Colonic mucosa (tissue), 4 donors: ENCODE measurements at regions not wholly inside any gene's neighbourhood (a gene's known extent, or its start where the extent isn't known, plus 50 kb on each side); places are given as distances from the start of the nearest gene placed in this dataset.

ENCODE experiments used
- DNase-seq: peaks from one replicate; pipeline ENCODE4 v3.0.0-alpha.2; 2020
- H3K27ac ChIP-seq: fragments of 200-600 bp; one replicate; pipeline ENCODE4 v1.8.0; 2021
- H3K27me3 ChIP-seq: fragments of 200-600 bp; one replicate; pipeline ENCODE4 v1.8.0; 2021
- H3K36me3 ChIP-seq: fragments of 200-600 bp; one replicate; pipeline ENCODE4 v1.8.0; 2021
- H3K4me1 ChIP-seq: fragments of 200-600 bp; one replicate; pipeline ENCODE4 v1.8.0; 2021; ENCODE audit warnings: mild to moderate bottlenecking
- H3K4me3 ChIP-seq: fragments of 200-600 bp; one replicate; pipeline ENCODE4 v1.8.0; 2021
- H3K9ac ChIP-seq, 2 donors: one replicate each; pipeline ENCODE4 v1.7.0; 2013; ENCODE audit warnings: control low read depth in 2 of 2, low read depth in 2 of 2, low read length in 2 of 2
- H3K9me3 ChIP-seq: fragments of 200-600 bp; one replicate; pipeline ENCODE4 v1.8.0; 2021
- CTCF ChIP-seq: fragments of 200-600 bp; IDR thresholded peaks from one replicate; pipeline ENCODE4 v1.8.0; 2022; ENCODE audit warnings: antibody characterized with exemption, mild to moderate bottlenecking
- intact Hi-C: fragments of 100-400 bp; cut with DNase I; formaldehyde crosslinking; loops from one replicate; pipeline ENCODE4 v1.14.1; 2022
- donor health status: healthy.
- donor health status: DM: no; HTN: no; CAD: no.
- donor health status: DM: no; HTN: no; CAD: no.

GRCh38 chr20:56851552-56851951 lies 222.4 kb downstream of the TFAP2C start:
- H3K27me3 ChIP-seq, result no peaks in the 10 kb centered on the region
- no peak for TF ChIP-seq CTCF
- H3K4me1 ChIP-seq, result no peaks in the 10 kb centered on the region
- no peak overlapping the region for H3K27ac ChIP-seq
- H3K9me3 ChIP-seq, result no peaks in the 10 kb centered on the region
- H3K9ac ChIP-seq, result no peak overlapping the region
- intact Hi-C loops, result no loop called here
- no peak for DNase-seq
- no peaks in the 10 kb centered on the region for H3K36me3 ChIP-seq
- H3K4me3 ChIP-seq, result no peak overlapping the region

GRCh38 chr20:56855708-56856107 lies 226.6 kb downstream of the TFAP2C start:
- Histone ChIP-seq H3K4me1 (no peaks in the 10 kb centered on the region), H3K27ac (no peak overlapping the region), H3K36me3 (no peaks in the 10 kb centered on the region), H3K4me3 (no peak overlapping the region), H3K9me3 (no peaks in the 10 kb centered on the region), H3K27me3 (no peaks in the 10 kb centered on the region), H3K9ac (no peak overlapping the region)
- TF ChIP-seq CTCF, result no peak
- no peak for DNase-seq
- intact Hi-C loops, result no loop called here

GRCh38 chr20:56857950-56858349 lies 228.8 kb downstream of the TFAP2C start:
- Histone ChIP-seq H3K27me3 (no peaks in the 10 kb centered on the region), H3K9me3 (no peaks in the 10 kb centered on the region), H3K27ac (no peak overlapping the region), H3K36me3 (no peaks in the 10 kb centered on the region), H3K9ac (no peak overlapping the region), H3K4me3 (no peak overlapping the region), H3K4me1 (no peaks in the 10 kb centered on the region)
- intact Hi-C loops, result no loop called here
- TF ChIP-seq CTCF, result no peak
- DNase-seq, result no peak

- H3K36me3 ChIP-seq, result no peaks in the 10 kb centered on the region
- H3K4me1 ChIP-seq, result no peaks in the 10 kb centered on the region
- no peak for TF ChIP-seq CTCF
- no peaks in the 10 kb centered on the region for H3K27me3 ChIP-seq
- H3K27ac ChIP-seq, result no peak overlapping the region
- H3K9me3 ChIP-seq, result no peaks in the 10 kb centered on the region
- H3K9ac ChIP-seq, result no peak overlapping the region
- no peak for DNase-seq
- intact Hi-C loops, result no loop called here
- H3K4me3 ChIP-seq, result no peak overlapping the region
Measured at GRCh38 chr20:56859039-56859800, 230.1 kb downstream of the TFAP2C start.

GRCh38 chr20:56859801-56860261 lies 230.7 kb downstream of the TFAP2C start:
- Histone ChIP-seq H3K9me3 (no peaks in the 10 kb centered on the region), H3K4me1 (no peaks in the 10 kb centered on the region), H3K9ac (no peak overlapping the region), H3K4me3 (no peak overlapping the region), H3K27ac (peak overlapping the region; percentile 27), H3K27me3 (no peaks in the 10 kb centered on the region), H3K36me3 (no peaks in the 10 kb centered on the region)
- intact Hi-C loops, result no loop called here
- no peak for TF ChIP-seq CTCF
- DNase-seq, result no peak
